T47D (cell line): ENCODE measurements at regions not wholly inside any gene's neighbourhood (a gene's known extent, or its start where the extent isn't known, plus 50 kb on each side); places are given as distances from the start of the nearest gene placed in this dataset.

ENCODE experiments used
- DNase-seq, 2 experiments: peaks; one replicate each; pipeline versions ENCODE4 v3.0.0 to v3.0.0-alpha.2; 2011 to 2012; ENCODE audit warnings: low read depth in 1 of 2, low spot score in 1 of 2
- JUND ChIP-seq: IDR thresholded peaks from 2 replicates; pipeline ENCODE4 v1.6.1; 2012; ENCODE audit warnings: low read depth
- in situ Hi-C: cut with HindIII; loops from 2 replicates; pipeline ENCODE4 v1.10.0; 2016; ENCODE audit warnings: low sequenced_read_pairs, low pct_unique_long_range_greater_than_20kb

- in situ Hi-C loops, result no loop called here
Measured at GRCh38 chr10:6917125-6917524, 337.0 kb upstream of the PRKCQ start.

DNA sequence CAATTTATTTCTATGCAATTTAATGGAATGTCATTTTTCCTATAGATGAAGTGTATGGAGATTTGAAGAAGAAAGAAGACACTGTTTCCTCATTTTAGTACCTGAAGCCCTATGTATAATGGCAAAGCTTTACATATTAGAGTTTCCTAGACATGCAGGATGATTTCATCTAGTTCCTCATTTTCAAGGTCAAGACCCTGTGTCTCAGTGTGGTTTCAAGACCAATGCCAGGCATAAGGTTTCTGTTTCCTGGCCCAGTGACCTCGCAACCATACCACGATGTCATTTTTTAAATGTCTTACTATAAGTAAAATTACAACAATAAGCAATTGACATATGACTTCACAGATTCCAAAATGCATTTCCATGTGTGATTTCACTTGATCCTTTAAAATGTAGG is 336.5 kb upstream of the PRKCQ start:
- TF ChIP-seq JUND, result no peak
- in situ Hi-C loops, result no loop called here
- no peak for DNase-seq

More at GRCh38 chr10:6917125-6917524, 337.0 kb upstream of the PRKCQ start:
- no peak for TF ChIP-seq JUND
- no peak for DNase-seq

DNA sequence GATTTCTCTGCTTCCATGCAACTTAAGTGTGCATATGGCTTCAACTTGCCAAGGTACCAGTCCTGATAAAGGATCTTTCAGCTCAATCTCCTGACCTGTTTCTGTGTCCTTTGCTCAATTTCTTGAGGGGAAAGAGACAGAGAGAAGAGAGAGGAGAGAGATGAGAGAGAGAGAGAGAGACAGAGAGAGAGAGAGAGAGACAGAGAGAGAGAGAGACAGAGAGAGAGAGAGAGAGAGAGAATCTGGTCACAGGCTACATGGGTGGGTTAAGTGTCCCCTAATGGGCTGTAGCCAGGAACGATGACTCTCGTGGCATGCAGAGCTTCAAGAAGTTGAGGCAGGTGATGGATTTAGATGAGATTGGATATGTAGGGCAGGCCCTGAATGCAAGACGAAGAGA is 335.2 kb upstream of the PRKCQ start:
- TF ChIP-seq JUND, result no peak
- in situ Hi-C loops, result no loop called here
- no peak for DNase-seq

GRCh38 chr10:6912929-6913328 is 332.9 kb upstream of the PRKCQ start:
- in situ Hi-C loops, result no loop called here
- no peak for DNase-seq
- no peak for TF ChIP-seq JUND

DNA sequence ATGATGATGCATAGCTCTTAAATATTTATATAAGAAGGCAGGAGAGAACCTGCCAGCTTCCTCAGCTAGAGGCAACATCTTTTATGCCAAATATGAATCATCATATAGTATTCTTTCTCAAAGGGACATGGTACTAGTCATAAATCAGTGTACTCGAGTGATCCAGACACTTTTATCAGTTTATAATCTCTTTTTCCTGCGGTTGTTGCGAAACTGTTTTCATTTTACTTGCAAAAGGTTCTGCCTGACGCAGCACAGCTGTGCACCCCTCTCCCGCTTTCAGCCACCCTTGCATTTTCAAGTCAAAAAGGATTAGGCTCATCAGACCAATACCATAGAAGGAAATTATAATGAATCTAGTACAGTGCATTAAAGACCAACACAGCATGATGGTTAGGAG is 332.3 kb upstream of the PRKCQ start:
- TF ChIP-seq JUND, result no peak
- in situ Hi-C loops, result no loop called here
- no peak for DNase-seq

GRCh38 chr10:6912021-6912420 is 331.9 kb upstream of the PRKCQ start:
- in situ Hi-C loops, result no loop called here
- DNase-seq, result no peak
- TF ChIP-seq JUND, result no peak

GRCh38 chr10:6909905-6910560 is 330.0 kb upstream of the PRKCQ start:
- no peak for TF ChIP-seq JUND
- DNase-seq, result no peak
- in situ Hi-C loops, result no loop called here

DNA sequence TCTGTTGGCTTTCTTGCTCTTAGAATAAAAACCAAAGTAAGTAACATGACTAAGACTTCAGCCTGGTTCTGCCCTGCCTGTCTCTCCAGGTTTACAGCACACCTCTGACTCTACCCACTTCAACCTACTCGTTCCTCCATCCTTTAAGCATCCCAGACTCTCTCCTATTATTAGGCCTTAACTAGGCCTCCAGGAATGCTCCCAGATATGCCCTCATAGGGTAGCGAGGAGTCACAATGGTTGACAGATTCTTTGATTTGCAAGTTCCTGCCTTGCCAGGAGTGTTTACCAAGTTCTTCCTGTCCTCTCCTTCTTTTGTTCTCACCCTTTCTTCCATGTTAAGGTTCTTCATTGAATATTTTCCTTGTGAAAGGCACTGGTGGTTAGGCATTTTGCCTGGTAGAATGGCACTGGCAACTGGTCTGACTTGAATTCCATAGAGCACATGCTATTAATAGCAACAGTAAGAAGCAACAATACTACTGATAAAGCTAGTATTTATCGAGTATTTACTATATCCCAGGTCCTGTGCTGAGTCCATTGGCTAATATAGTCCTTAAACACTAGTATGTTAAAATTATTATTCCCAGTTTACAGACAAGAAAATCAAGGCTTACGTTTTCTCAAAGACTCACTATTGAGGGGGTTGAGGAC is 327.9 kb upstream of the PRKCQ start:
- DNase-seq, result no peak
- in situ Hi-C loops, result no loop called here
- TF ChIP-seq JUND, result no peak

- in situ Hi-C loops, result no loop called here
- no peak for TF ChIP-seq JUND
Measured at GRCh38 chr10:6894405-6894804, 314.3 kb upstream of the PRKCQ start.

DNA sequence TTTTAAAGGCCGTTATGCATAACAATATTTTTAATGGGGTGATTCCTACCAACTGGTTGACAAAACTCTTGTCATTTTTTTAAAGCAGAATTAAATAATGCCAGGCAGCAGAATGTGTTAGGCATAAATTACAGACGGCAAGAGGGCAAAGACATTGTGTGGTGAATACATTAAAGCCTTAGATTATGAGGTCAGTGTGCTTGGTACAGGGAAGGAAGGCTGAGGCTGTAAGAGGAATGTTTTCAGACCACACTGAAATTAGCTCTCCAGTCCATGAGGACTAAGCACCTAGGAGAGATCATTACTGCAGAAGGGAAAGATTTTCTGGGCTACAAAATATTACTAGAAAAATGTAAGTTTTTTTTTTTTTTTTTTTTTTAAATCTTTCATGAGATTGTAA is 312.8 kb upstream of the PRKCQ start:
- in situ Hi-C loops, result no loop called here
- no peak for TF ChIP-seq JUND
- DNase-seq, result no peak

More at GRCh38 chr10:6894405-6894804, 314.3 kb upstream of the PRKCQ start:
- DNase-seq, result no peak

- TF ChIP-seq JUND, result no peak
- peak in 1 of 2 experiments; percentile 27 for DNase-seq
- in situ Hi-C loops, result no loop called here
Measured at GRCh38 chr10:6891924-6892323, 311.8 kb upstream of the PRKCQ start.

- no peak for DNase-seq
- TF ChIP-seq JUND, result no peak
- in situ Hi-C loops, result no loop called here
Measured at GRCh38 chr10:6889718-6890117, 309.6 kb upstream of the PRKCQ start.

GRCh38 chr10:6888434-6888833 is 308.4 kb upstream of the PRKCQ start:
- TF ChIP-seq JUND, result no peak
- DNase-seq, result no peak
- in situ Hi-C loops, result no loop called here

DNA sequence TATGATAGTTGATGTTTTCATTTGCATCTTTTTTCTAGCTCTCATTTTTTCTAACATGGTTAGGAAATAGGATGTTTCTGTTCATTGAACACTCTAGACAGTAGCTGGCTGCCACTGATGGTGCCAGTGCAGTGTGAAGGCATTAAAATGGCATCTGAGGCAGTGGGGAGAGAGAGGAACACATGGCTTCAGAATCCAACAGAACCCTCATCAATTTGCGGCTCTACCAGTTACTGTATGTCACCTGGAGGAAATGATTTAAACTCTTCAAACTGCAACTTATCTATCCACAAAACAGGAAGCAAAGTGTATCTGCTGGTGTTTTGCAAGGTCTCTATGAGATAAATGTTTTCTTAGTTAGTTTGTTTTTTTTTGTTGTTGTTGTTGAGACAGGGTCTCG is 305.2 kb upstream of the PRKCQ start:
- no peak for DNase-seq

More for the DNA sequence above, 305.2 kb upstream of the PRKCQ start:
- in situ Hi-C loops, result no loop called here
- TF ChIP-seq JUND, result no peak
